Trophoblast cell (in vitro differentiated cells and primary cell): ENCODE measurements at regions not wholly inside any gene's neighbourhood (a gene's known extent, or its start where the extent isn't known, plus 50 kb on each side); places are given as distances from the start of the nearest gene placed in this dataset.
A peak's percentile ranks its signal among the peaks of the same experiment; 100 is the strongest.

Experiments
- DNase-seq, 2 donors: peaks; one replicate each; pipeline ENCODE4 v3.0.0-alpha.2; 2016
- H2AFZ ChIP-seq: 2 replicates; pipeline ENCODE4 v1.6.1; 2013; ENCODE audit warnings: low read length, moderate library complexity, mild to moderate bottlenecking; ENCODE audit not compliant: insufficient read depth, poor library complexity
- H2AK5ac ChIP-seq: 2 replicates; pipeline ENCODE4 v1.6.1; 2013; ENCODE audit warnings: mild to moderate bottlenecking, low read length
- H2BK120ac ChIP-seq: 2 replicates; pipeline ENCODE4 v1.6.1; 2013; ENCODE audit warnings: low read length, mild to moderate bottlenecking, moderate library complexity; ENCODE audit not compliant: insufficient read depth, poor library complexity
- H2BK12ac ChIP-seq: 2 replicates; pipeline ENCODE4 v1.6.1; 2013; ENCODE audit warnings: mild to moderate bottlenecking, low read length, moderate library complexity
- H2BK5ac ChIP-seq: 2 replicates; pipeline ENCODE4 v1.6.1; 2013; ENCODE audit warnings: low read length, low read depth, moderate library complexity, mild to moderate bottlenecking; ENCODE audit not compliant: poor library complexity
- H3K14ac ChIP-seq: 2 replicates; pipeline ENCODE4 v1.6.1; 2013; ENCODE audit warnings: mild to moderate bottlenecking, low read length
- H3K18ac ChIP-seq: 2 replicates; pipeline ENCODE4 v1.6.1; 2013; ENCODE audit warnings: mild to moderate bottlenecking, low read length
- H3K23ac ChIP-seq: 2 replicates; pipeline ENCODE4 v1.6.1; 2013; ENCODE audit warnings: low read length
- H3K27ac ChIP-seq: 2 replicates; pipeline ENCODE4 v1.5.1; 2013; ENCODE audit warnings: low read depth, mild to moderate bottlenecking, inconsistent platforms, low read length, moderate library complexity
- H3K27me3 ChIP-seq: 2 replicates; pipeline ENCODE4 v1.6.1; 2013; ENCODE audit warnings: inconsistent platforms, mild to moderate bottlenecking, low read length, moderate library complexity; ENCODE audit not compliant: insufficient read depth
- H3K36me3 ChIP-seq, 2 experiments: 1 replicate in 1 of 2; 2 replicates in 1 of 2; pipeline ENCODE4 v1.6.1; 2013; ENCODE audit warnings: low read length in 2 of 2, mild to moderate bottlenecking in 2 of 2, moderate library complexity in 1 of 2; ENCODE audit not compliant: insufficient read depth in 2 of 2, control insufficient read depth in 1 of 2
- H3K4ac ChIP-seq: 2 replicates; pipeline ENCODE4 v1.6.1; 2013; ENCODE audit warnings: low read depth, mild to moderate bottlenecking, low read length, moderate library complexity
- H3K4me1 ChIP-seq, 2 experiments: 1 replicate in 1 of 2; 2 replicates in 1 of 2; pipeline ENCODE4 v1.6.1; 2013; ENCODE audit warnings: low read length in 2 of 2, mild to moderate bottlenecking in 2 of 2, moderate library complexity in 1 of 2; ENCODE audit not compliant: insufficient read depth in 2 of 2, control insufficient read depth in 1 of 2
- H3K4me2 ChIP-seq: 2 replicates; pipeline ENCODE4 v1.6.1; 2013; ENCODE audit warnings: inconsistent platforms, mild to moderate bottlenecking, low read length, moderate library complexity
- H3K4me3 ChIP-seq: 2 replicates; pipeline ENCODE4 v1.5.1; 2013; ENCODE audit warnings: mild to moderate bottlenecking, low read depth, low read length, inconsistent platforms
- H3K79me1 ChIP-seq: one replicate; pipeline ENCODE4 v1.6.1; 2013; ENCODE audit warnings: low read length
- H3K79me2 ChIP-seq: 2 replicates; pipeline ENCODE4 v1.6.1; 2013; ENCODE audit warnings: low read length, mild to moderate bottlenecking; ENCODE audit not compliant: control insufficient read depth, insufficient read depth, poor library complexity
- H3K9ac ChIP-seq: 2 replicates; pipeline ENCODE4 v1.6.1; 2013; ENCODE audit warnings: mild to moderate bottlenecking, low read length
- H3K9me3 ChIP-seq: 2 replicates; pipeline ENCODE4 v1.6.1; 2013; ENCODE audit warnings: low read depth, mild to moderate bottlenecking, control low read depth, inconsistent platforms, low read length; ENCODE audit not compliant: insufficient read depth
- H4K12ac ChIP-seq: 2 replicates; pipeline ENCODE4 v1.6.1; 2013; ENCODE audit warnings: low read depth, mild to moderate bottlenecking, low read length, moderate library complexity
- H4K8ac ChIP-seq: 2 replicates; pipeline ENCODE4 v1.6.1; 2013; ENCODE audit warnings: low read depth, mild to moderate bottlenecking, low read length, moderate library complexity
- H4K91ac ChIP-seq: one replicate; pipeline ENCODE4 v1.6.1; 2013; ENCODE audit warnings: low read depth, mild to moderate bottlenecking, low read length, moderate library complexity
- WGBS: extraction: QIAGEN DNeasy Blood & Tissue Kit; methylation state at CpG from one replicate; pipeline ENCODE4 v1.1.7; 2013; ENCODE audit warnings: missing lambda C conversion rate; ENCODE audit not compliant: insufficient read length, insufficient coverage; ENCODE audit errors: extremely low coverage; 5-methylcytosine and 5-hydroxymethylcytosine counted together

DNA sequence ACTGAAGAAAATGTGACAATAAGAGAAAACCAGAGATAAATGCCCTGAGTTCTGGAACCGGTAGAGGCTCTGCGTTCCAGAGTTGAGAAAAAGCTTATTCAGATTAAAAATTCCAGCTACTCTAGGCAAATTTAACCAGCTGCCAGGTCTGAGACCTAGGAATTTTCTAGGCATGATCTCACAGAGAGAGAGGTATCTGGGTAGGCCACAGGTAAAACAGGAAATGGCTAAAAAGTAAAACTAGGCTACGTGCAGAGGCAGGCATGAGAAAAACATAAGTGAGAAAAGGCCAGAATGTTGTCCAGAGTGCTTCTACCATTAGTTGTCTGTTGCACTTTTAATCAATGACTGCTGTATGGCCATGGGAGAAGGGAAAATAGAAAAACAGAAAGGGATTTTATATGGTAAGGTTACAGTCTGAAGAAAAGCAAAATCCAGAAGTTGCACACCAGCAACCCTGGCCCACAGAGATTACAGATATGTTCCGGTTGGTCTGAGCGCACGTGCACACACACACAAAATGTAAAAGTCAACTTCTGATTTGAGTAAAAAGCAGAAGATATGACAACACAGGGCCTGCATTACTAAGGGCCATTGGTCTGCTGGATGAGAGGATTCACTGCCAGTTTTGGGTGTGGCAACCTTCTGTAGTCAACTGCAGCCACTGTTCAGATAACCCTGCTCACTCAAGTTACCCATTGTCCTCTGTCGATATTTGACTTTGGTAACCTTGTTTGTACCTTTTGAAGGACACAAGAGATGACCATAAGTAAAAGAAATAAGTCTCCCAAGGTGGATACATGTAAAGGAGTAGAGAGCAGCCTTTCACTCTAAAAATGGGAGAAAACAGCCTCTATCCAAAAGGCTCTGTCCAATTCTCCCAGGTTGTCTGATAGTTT, 266.0 kb downstream of the DTWD2 start:
- peak; percentile 2 to 51 for DNase-seq
- H3K4me3 ChIP-seq = no peak overlapping the region
- H3K9me3 ChIP-seq = no peaks in the 10 kb centered on the region
- H3K4me2 ChIP-seq = no peak overlapping the region
- H3K27ac ChIP-seq = no peak overlapping the region
- H2BK120ac ChIP-seq = no peak overlapping the region
- H4K8ac ChIP-seq = no peak overlapping the region
- WGBS = no CpG with 5 or more reads among the region's 7 CpGs
- no peak overlapping the region for H3K14ac ChIP-seq
- H4K12ac ChIP-seq = no peak overlapping the region
- no peak overlapping the region for H2BK5ac ChIP-seq
- H3K9ac ChIP-seq = no peak overlapping the region
- H2BK12ac ChIP-seq = no peak overlapping the region
- H3K18ac ChIP-seq = no peak overlapping the region
- peaks cover 0 to 2% of the 10 kb centered on the region in 2 experiments for H3K4me1 ChIP-seq
- H2AK5ac ChIP-seq = no peak overlapping the region
- H3K4ac ChIP-seq = no peak overlapping the region
- no peak overlapping the region for H4K91ac ChIP-seq
- H2AFZ ChIP-seq = no peak overlapping the region
- no peaks in the 10 kb centered on the region for H3K79me1 ChIP-seq
- no peaks in the 10 kb centered on the region for H3K79me2 ChIP-seq
- H3K36me3 ChIP-seq = no peaks in the 10 kb centered on the region
- H3K23ac ChIP-seq = no peak overlapping the region
- H3K27me3 ChIP-seq = no peaks in the 10 kb centered on the region

- Histone ChIP-seq H4K12ac (no peak overlapping the region), H3K36me3 (no peaks in the 10 kb centered on the region), H3K27ac (no peak overlapping the region), H2AK5ac (no peak overlapping the region), H2BK5ac (no peak overlapping the region), H3K14ac (no peak overlapping the region), H2AFZ (no peak overlapping the region), H3K4me3 (no peak overlapping the region), H3K18ac (no peak overlapping the region), H3K23ac (no peak overlapping the region), H3K4ac (no peak overlapping the region), H3K79me2 (no peaks in the 10 kb centered on the region), H3K27me3 (no peaks in the 10 kb centered on the region), H3K9me3 (peaks cover 3% of the 10 kb centered on the region), H3K4me1 (no peaks in the 10 kb centered on the region), H2BK12ac (no peak overlapping the region), H2BK120ac (no peak overlapping the region), H4K8ac (no peak overlapping the region), H3K4me2 (no peak overlapping the region), H3K9ac (no peak overlapping the region), H3K79me1 (no peaks in the 10 kb centered on the region), H4K91ac (no peak overlapping the region)
- WGBS = no CpG with 5 or more reads among the region's 1 CpG
- DNase-seq = no peak
These were observed 276.6 kb downstream of the DTWD2 start for GRCh38 chr5:118711727-118712126.

DNA sequence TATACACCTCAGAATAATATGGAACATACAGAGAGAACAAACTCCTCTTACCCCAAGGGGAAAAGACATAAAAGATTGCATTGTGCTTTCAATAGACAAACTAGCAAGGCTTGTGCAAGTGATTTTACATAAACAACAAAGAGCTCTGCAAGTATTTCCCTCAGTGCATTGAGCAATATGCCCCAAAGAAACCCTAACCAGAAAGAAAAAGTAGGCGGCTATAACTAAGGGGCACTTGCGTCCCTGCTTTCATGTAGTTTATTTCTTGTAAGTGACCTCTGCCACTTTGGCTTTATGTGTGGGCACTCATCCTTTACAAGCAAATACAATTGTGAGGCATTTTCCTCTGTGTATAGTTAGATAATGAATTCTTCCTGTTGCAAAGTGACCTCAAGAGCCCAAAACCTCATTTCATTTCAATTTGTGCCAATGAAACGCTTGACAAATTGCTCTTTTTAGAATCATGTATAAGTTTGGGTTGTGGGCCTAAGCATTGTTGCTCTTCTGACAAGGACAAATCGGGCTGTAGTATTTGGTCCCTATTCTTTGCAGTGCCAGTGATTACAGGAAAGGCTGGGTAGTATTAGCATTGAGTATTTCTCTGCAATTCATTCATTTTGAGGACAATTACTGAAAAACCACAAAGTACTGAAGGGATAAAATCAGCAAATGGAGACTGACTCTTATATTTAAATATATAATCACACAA, 282.2 kb downstream of the DTWD2 start:
- H2BK12ac ChIP-seq = no peak overlapping the region
- H3K23ac ChIP-seq = no peak overlapping the region
- no peak overlapping the region for H2AFZ ChIP-seq
- no peaks in the 10 kb centered on the region for H3K79me1 ChIP-seq
- H4K12ac ChIP-seq = no peak overlapping the region
- no peak overlapping the region for H3K27ac ChIP-seq
- H2BK120ac ChIP-seq = no peak overlapping the region
- H3K36me3 ChIP-seq = no peaks in the 10 kb centered on the region
- H3K27me3 ChIP-seq = no peaks in the 10 kb centered on the region
- H2AK5ac ChIP-seq = no peak overlapping the region
- WGBS = no CpG with 5 or more reads among the region's 4 CpGs
- H2BK5ac ChIP-seq = no peak overlapping the region
- no peak overlapping the region for H3K4ac ChIP-seq
- H3K4me3 ChIP-seq = no peak overlapping the region
- peaks cover 8% of the 10 kb centered on the region for H3K9me3 ChIP-seq
- no peak overlapping the region for H4K91ac ChIP-seq
- no peaks in the 10 kb centered on the region for H3K79me2 ChIP-seq
- H3K4me1 ChIP-seq = no peaks in the 10 kb centered on the region
- no peak overlapping the region for H3K4me2 ChIP-seq
- H3K14ac ChIP-seq = no peak overlapping the region
- H3K18ac ChIP-seq = no peak overlapping the region
- no peak overlapping the region for H3K9ac ChIP-seq
- DNase-seq = no peak
- no peak overlapping the region for H4K8ac ChIP-seq

DNA sequence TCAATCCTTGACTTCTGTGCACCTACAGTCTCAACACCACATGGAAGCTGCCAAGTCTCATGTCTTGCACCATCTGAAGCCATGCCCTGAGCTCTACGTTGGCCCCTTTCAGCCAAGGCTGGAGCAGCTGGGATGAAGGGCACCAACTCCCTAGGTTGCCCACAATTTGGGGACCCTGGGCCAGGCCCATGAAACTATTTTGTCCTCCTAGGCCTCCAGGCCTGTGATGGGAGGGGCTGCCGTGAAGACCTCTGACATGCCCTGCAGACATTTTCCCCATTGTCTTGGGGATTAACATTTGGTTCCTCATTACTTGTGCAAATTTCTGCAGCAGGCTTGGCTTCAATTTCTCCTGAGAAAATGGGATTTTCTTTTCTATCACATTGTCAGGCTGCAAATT, 285.1 kb downstream of the DTWD2 start:
- H3K79me2 ChIP-seq = no peaks in the 10 kb centered on the region

More for the DNA sequence above, 285.1 kb downstream of the DTWD2 start:
- Histone ChIP-seq H4K12ac (no peak overlapping the region), H2AFZ (no peak overlapping the region), H2BK12ac (no peak overlapping the region), H3K36me3 (no peaks in the 10 kb centered on the region), H3K9ac (no peak overlapping the region), H4K8ac (no peak overlapping the region), H3K9me3 (peaks cover 8% of the 10 kb centered on the region), H3K23ac (no peak overlapping the region), H3K14ac (no peak overlapping the region), H3K18ac (no peak overlapping the region), H3K4me2 (no peak overlapping the region), H3K4me1 (no peaks in the 10 kb centered on the region), H3K27ac (no peak overlapping the region), H4K91ac (no peak overlapping the region), H2BK5ac (no peak overlapping the region), H3K27me3 (no peaks in the 10 kb centered on the region), H2AK5ac (no peak overlapping the region), H2BK120ac (no peak overlapping the region), H3K4me3 (no peak overlapping the region), H3K79me1 (no peaks in the 10 kb centered on the region), H3K4ac (no peak overlapping the region)
- WGBS = no CpG with 5 or more reads among the region's 2 CpGs
- no peak for DNase-seq
